ENCODE measurements at regions not wholly inside any gene's neighbourhood (a gene's known extent, or its start where the extent isn't known, plus 50 kb on each side); places are given as distances from the start of the nearest gene placed in this dataset.

GRCh38 chr6:80437221-80437620 is 330.8 kb downstream of the BCKDHB start:
- TF ChIP-seq GABPA (IDR thresholded peaks at IDR 0.05; ENCODE audit: low read depth) (no peak), CTCF (IDR thresholded peaks at IDR 0.05; ENCODE audit: insufficient read depth, low read length) (no peak), POLR2AphosphoS5 (IDR thresholded peaks at IDR 0.05; ENCODE audit: low read depth) (no peak), REST (IDR thresholded peaks at IDR 0.05; ENCODE audit: insufficient replicate concordance, low read depth) (no peak)

Data from HL-60 (cell line).